NCI-H2081 (cell line): ENCODE measurements at regions not wholly inside any gene's neighbourhood (a gene's known extent, or its start where the extent isn't known, plus 50 kb on each side); places are given as distances from the start of the nearest gene placed in this dataset.
A peak's percentile ranks its signal among the peaks of the same experiment; 100 is the strongest.

Source experiments
- DNase-seq, 2 experiments: peaks; one replicate each; lab custom pipeline; 2025; lab: John Stamatoyannopoulos, UW

GRCh38 chr2:56707650-56708049 lies 523.9 kb downstream of the CCDC85A start:
- DNase-seq: no peak

GRCh38 chr2:56709181-56709580 lies 525.4 kb downstream of the CCDC85A start:
- no peak for DNase-seq

GRCh38 chr2:56713161-56713676 lies 529.4 kb downstream of the CCDC85A start:
- DNase-seq: no peak

GRCh38 chr2:56713978-56714377 lies 530.2 kb downstream of the CCDC85A start:
- DNase-seq: no peak

- DNase-seq: no peak
Observed at GRCh38 chr2:56714400-56714799, 530.6 kb downstream of the CCDC85A start.

GRCh38 chr2:56715683-56716082 lies 531.9 kb downstream of the CCDC85A start:
- DNase-seq: no peak

GRCh38 chr2:56718413-56718812 lies 534.6 kb downstream of the CCDC85A start:
- DNase-seq: no peak

GRCh38 chr2:56729212-56729611 lies 545.4 kb downstream of the CCDC85A start:
- DNase-seq: no peak

- DNase-seq: no peak
Observed at GRCh38 chr2:56732946-56733345, 549.2 kb downstream of the CCDC85A start.

- DNase-seq: no peak
Observed at GRCh38 chr2:56739413-56739812, 555.6 kb downstream of the CCDC85A start.

GRCh38 chr2:56741601-56742102 lies 557.9 kb downstream of the CCDC85A start:
- DNase-seq: no peak

- no peak for DNase-seq
Observed at GRCh38 chr2:56743807-56744206, 560.0 kb downstream of the CCDC85A start.

- peak; percentile 44 to 65 for DNase-seq
Observed at GRCh38 chr2:56749152-56749752, 565.5 kb downstream of the CCDC85A start.

- DNase-seq: no peak
Observed at GRCh38 chr2:56753182-56753581, 569.4 kb downstream of the CCDC85A start.

GRCh38 chr2:56754066-56754615 lies 570.4 kb downstream of the CCDC85A start:
- DNase-seq: peak; percentile 35 to 68

- DNase-seq: peak in 1 of 2 experiments; percentile 43
Observed at GRCh38 chr2:56754627-56755026, 570.8 kb downstream of the CCDC85A start.

- no peak for DNase-seq
Observed at GRCh38 chr2:56757884-56758545, 574.2 kb downstream of the CCDC85A start.

- DNase-seq: no peak
Observed at GRCh38 chr2:56763683-56764082, 579.9 kb downstream of the CCDC85A start.

GRCh38 chr2:56768973-56769372 lies 585.2 kb downstream of the CCDC85A start:
- no peak for DNase-seq

GRCh38 chr2:56770490-56770889 lies 586.7 kb downstream of the CCDC85A start:
- no peak for DNase-seq

- DNase-seq: no peak
Observed at GRCh38 chr2:56784046-56784445, 600.3 kb downstream of the CCDC85A start.

- DNase-seq: no peak
Observed at GRCh38 chr2:56801214-56801613, 617.4 kb downstream of the CCDC85A start.

GRCh38 chr2:56801770-56802169 lies 618.0 kb downstream of the CCDC85A start:
- DNase-seq: no peak
